ENCODE measurements at regions not wholly inside any gene's neighbourhood (a gene's known extent, or its start where the extent isn't known, plus 50 kb on each side); places are given as distances from the start of the nearest gene placed in this dataset.

GRCh38 chr9:109907810-109908458 lies 127.9 kb downstream of the PALM2AKAP2 start:
- no peak for DNase-seq (ENCODE audit: low spot score in 2 of 2)
- Histone ChIP-seq H3K27ac (peak overlapping the region in 1 of 2 donors; percentile 75), H3K27me3 (no peaks in the 10 kb centered on the region), H3K4me1 (no peaks in the 10 kb centered on the region), H3K9me3 (no peaks in the 10 kb centered on the region), H3K4me3 (no peak overlapping the region), H3K36me3 (no peaks in the 10 kb centered on the region)
- intact Hi-C loops (cut with DNase I; ENCODE audit: low total_unique reads): no loop called here
- TF ChIP-seq CTCF (IDR thresholded peaks at IDR 0.05) (no peak), POLR2A (IDR thresholded peaks at IDR 0.05) (no peak), POLR2AphosphoS5 (IDR thresholded peaks at IDR 0.05) (no peak)

GRCh38 chr9:109908459-109909390 lies 128.7 kb downstream of the PALM2AKAP2 start:
- Histone ChIP-seq H3K36me3 (no peaks in the 10 kb centered on the region), H3K4me1 (no peaks in the 10 kb centered on the region), H3K27me3 (no peaks in the 10 kb centered on the region), H3K9me3 (no peaks in the 10 kb centered on the region), H3K27ac (peak overlapping the region in 1 of 2 donors; percentile 75), H3K4me3 (no peak overlapping the region)
- TF ChIP-seq CTCF (IDR thresholded peaks at IDR 0.05) (no peak), POLR2AphosphoS5 (IDR thresholded peaks at IDR 0.05) (no peak), POLR2A (IDR thresholded peaks at IDR 0.05) (no peak)
- DNase-seq (ENCODE audit: low spot score in 2 of 2): no peak
- intact Hi-C loops (cut with DNase I; ENCODE audit: low total_unique reads): no loop called here

- Histone ChIP-seq H3K4me1 (no peaks in the 10 kb centered on the region), H3K27me3 (no peaks in the 10 kb centered on the region), H3K27ac (peak overlapping the region; percentile 33 to 76), H3K4me3 (no peak overlapping the region), H3K9me3 (no peaks in the 10 kb centered on the region), H3K36me3 (no peaks in the 10 kb centered on the region)
- intact Hi-C loops (cut with DNase I; ENCODE audit: low total_unique reads): no loop called here
- TF ChIP-seq POLR2A (IDR thresholded peaks at IDR 0.05): no peak
- TF ChIP-seq CTCF (IDR thresholded peaks at IDR 0.05): no peak
- no peak for TF ChIP-seq POLR2AphosphoS5 (IDR thresholded peaks at IDR 0.05)
- no peak for DNase-seq (ENCODE audit: low spot score in 2 of 2)
Measured at GRCh38 chr9:109910671-109911518, 130.9 kb downstream of the PALM2AKAP2 start.

GRCh38 chr9:109912082-109912582 lies 132.1 kb downstream of the PALM2AKAP2 start:
- no peaks in the 10 kb centered on the region for H3K36me3 ChIP-seq
- no peaks in the 10 kb centered on the region for H3K9me3 ChIP-seq
- H3K27ac ChIP-seq: peak overlapping the region in 1 of 2 donors; percentile 76
- TF ChIP-seq POLR2AphosphoS5 (IDR thresholded peaks at IDR 0.05) (no peak), POLR2A (IDR thresholded peaks at IDR 0.05) (no peak), CTCF (IDR thresholded peaks at IDR 0.05) (no peak)
- no peak overlapping the region for H3K4me3 ChIP-seq
- no peaks in the 10 kb centered on the region for H3K27me3 ChIP-seq
- intact Hi-C loops (cut with DNase I; ENCODE audit: low total_unique reads): no loop called here
- no peaks in the 10 kb centered on the region for H3K4me1 ChIP-seq
- no peak for DNase-seq (ENCODE audit: low spot score in 2 of 2)
